Testis (tissue), 2 donors: ENCODE measurements at regions not wholly inside any gene's neighbourhood (a gene's known extent, or its start where the extent isn't known, plus 50 kb on each side); places are given as distances from the start of the nearest gene placed in this dataset.

ENCODE experiments used
- DNase-seq: peaks from one replicate; pipeline ENCODE4 v3.0.0-alpha.2; 2019
- H3K27ac ChIP-seq, 2 donors: fragments of 200-600 bp; sonication (generic); one replicate each; pipeline ENCODE4 v1.5.1; 2019
- H3K27me3 ChIP-seq: fragments of 200-600 bp; sonication (generic); one replicate; pipeline ENCODE4 v1.5.1; 2019
- H3K36me3 ChIP-seq: fragments of 200-600 bp; sonication (generic); one replicate; pipeline ENCODE4 v1.5.1; 2017; ENCODE audit warnings: low read depth; ENCODE audit errors: missing control alignments
- H3K4me1 ChIP-seq: fragments of 200-600 bp; sonication (generic); one replicate; pipeline ENCODE4 v1.5.1; 2019
- H3K4me3 ChIP-seq, 2 donors: fragments of 200-600 bp; sonication (generic); one replicate each; pipeline ENCODE4 v1.5.1; 2017 to 2019
- H3K9me3 ChIP-seq: fragments of 200-600 bp; sonication (generic); one replicate; pipeline ENCODE4 v1.5.1; 2017
- CTCF ChIP-seq, 3 experiments: fragments of 450-650 bp in 2 of 3; fragments of 200-600 bp in 1 of 3; sonication (generic) in 1 of 3; IDR thresholded peaks; one replicate each; pipeline ENCODE4 v1.5.1; 2016 to 2019; ENCODE audit warnings: antibody characterized with exemption in 3 of 3, mild to moderate bottlenecking in 2 of 3, moderate library complexity in 1 of 3
- POLR2A ChIP-seq: fragments of 450-650 bp; IDR thresholded peaks from one replicate; pipeline ENCODE4 v1.6.1; 2017; ENCODE audit warnings: antibody characterized with exemption, mild to moderate bottlenecking, moderate library complexity
- WGBS, 2 donors: methylation state at CpG; one replicate each; pipeline ENCODE4 v1.1.5; 2018; 5-methylcytosine and 5-hydroxymethylcytosine counted together
- intact Hi-C: fragments of 100-400 bp; cut with DNase I; formaldehyde crosslinking; loops from one replicate; pipeline ENCODE4 v1.15.1; 2023; ENCODE audit warnings: low total_unique reads

DNA sequence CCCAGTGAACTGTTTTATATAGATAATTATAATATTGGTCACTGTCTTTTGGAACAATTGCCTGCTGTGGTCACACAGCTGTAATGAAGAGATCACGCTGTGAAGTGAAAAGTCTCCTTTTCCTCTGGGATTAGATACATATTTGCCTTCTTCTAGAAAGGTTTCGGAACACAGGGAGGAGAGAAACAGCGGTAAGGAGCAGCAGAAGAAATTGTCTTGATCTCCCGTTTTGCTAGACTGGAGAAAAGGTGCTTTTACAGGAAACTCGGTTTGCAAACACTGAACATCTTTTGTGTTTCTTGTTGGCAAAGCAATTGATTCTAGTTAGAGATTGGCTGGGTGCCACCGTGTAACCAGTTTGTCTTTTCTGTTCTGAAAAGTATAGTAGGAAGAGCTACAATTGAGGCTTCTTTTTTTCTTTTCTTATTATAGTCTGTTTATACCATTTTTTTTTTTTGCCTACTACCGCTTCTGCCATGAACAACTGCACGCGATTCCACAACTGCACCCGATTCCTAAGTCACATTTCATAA lies 404.1 kb upstream of the ID4 start:
- no peaks in the 10 kb centered on the region for H3K27me3 ChIP-seq
- no peaks in the 10 kb centered on the region for H3K9me3 ChIP-seq
- H3K36me3 ChIP-seq = no peaks in the 10 kb centered on the region
- no peak overlapping the region for H3K4me3 ChIP-seq
- no peak for TF ChIP-seq POLR2A
- no peak for TF ChIP-seq CTCF (IDR thresholded peaks at IDR 0.05)
- 36 to 43% methylated on average over 10 of the region's 10 CpGs for WGBS, 2 donors
- H3K4me1 ChIP-seq = no peaks in the 10 kb centered on the region
- intact Hi-C loops = no loop called here
- DNase-seq = peak; percentile 52
- H3K27ac ChIP-seq = peak overlapping the region; percentile 27 to 52

DNA sequence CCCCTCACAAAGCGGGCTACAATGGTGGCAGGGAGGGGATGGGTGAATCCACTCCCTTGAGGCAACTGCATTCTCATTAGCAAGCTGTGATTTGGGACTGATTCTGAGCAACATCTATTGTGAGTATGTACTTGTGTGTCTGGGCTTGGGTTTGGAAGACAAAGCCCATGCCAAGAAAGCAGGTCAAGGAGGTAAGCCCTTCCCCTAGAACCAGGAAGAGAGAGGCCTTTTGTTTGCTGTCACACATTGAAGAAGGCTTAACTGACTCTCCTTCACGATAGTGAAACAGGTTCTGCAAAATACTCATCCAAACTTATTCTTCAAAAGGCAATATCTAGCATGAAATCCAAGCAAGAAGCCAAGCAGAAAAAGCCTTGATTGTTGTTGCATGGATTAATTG lies 403.1 kb upstream of the ID4 start:
- no peak overlapping the region for H3K4me3 ChIP-seq
- TF ChIP-seq POLR2A (no peak), CTCF (IDR thresholded peaks at IDR 0.05) (no peak)
- peak overlapping the region in 1 of 2 donors; percentile 29 for H3K27ac ChIP-seq
- H3K27me3 ChIP-seq = no peaks in the 10 kb centered on the region
- 90 to 91% methylated on average over 2 of the region's 2 CpGs for WGBS, 2 donors
- no peaks in the 10 kb centered on the region for H3K36me3 ChIP-seq
- no peaks in the 10 kb centered on the region for H3K9me3 ChIP-seq
- intact Hi-C loops = no loop called here
- H3K4me1 ChIP-seq = no peaks in the 10 kb centered on the region
- no peak for DNase-seq

DNA sequence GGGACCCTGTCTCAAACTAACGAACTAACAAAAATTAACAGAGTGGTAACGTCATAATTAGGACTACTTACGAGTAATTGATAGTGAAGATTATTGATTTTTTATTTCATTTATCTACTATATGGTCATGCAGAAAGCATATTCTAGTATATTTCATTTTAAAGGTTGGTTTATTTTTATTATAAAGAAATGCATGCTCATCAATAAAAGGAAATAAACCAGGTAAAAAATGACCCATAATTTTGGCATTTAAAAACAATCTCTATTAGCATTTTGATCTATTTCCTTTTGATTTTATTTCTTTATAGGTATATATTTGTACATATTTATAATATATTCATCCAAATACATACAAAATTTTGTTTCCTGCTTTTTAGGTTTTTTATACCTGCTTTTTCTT lies 401.4 kb upstream of the ID4 start:
- 71 to 95% methylated on average over 3 of the region's 3 CpGs for WGBS, 2 donors
- no peaks in the 10 kb centered on the region for H3K27me3 ChIP-seq
- no peak overlapping the region for H3K4me3 ChIP-seq
- no peak overlapping the region for H3K27ac ChIP-seq
- no peaks in the 10 kb centered on the region for H3K4me1 ChIP-seq
- TF ChIP-seq POLR2A (no peak), CTCF (IDR thresholded peaks at IDR 0.05) (no peak)
- no peaks in the 10 kb centered on the region for H3K36me3 ChIP-seq
- DNase-seq = no peak
- H3K9me3 ChIP-seq = no peaks in the 10 kb centered on the region
- intact Hi-C loops = no loop called here

- Histone ChIP-seq H3K9me3 (no peaks in the 10 kb centered on the region), H3K27ac (no peak overlapping the region), H3K4me3 (no peak overlapping the region), H3K4me1 (no peaks in the 10 kb centered on the region), H3K36me3 (no peaks in the 10 kb centered on the region), H3K27me3 (no peaks in the 10 kb centered on the region)
- no peak for DNase-seq
- TF ChIP-seq POLR2A (no peak), CTCF (IDR thresholded peaks at IDR 0.05) (no peak)
- intact Hi-C loops = no loop called here
- WGBS, 2 donors = 90 to 91% methylated on average over 8 of the region's 8 CpGs
These were observed 398.4 kb upstream of the ID4 start for GRCh38 chr6:19438566-19439353.

GRCh38 chr6:19440531-19440930 lies 396.6 kb upstream of the ID4 start:
- no peaks in the 10 kb centered on the region for H3K36me3 ChIP-seq
- DNase-seq = no peak
- H3K4me1 ChIP-seq = no peaks in the 10 kb centered on the region
- intact Hi-C loops = no loop called here
- H3K9me3 ChIP-seq = no peaks in the 10 kb centered on the region
- H3K27ac ChIP-seq = no peak overlapping the region
- 58 to 64% methylated on average over 3 of the region's 3 CpGs for WGBS, 2 donors
- TF ChIP-seq POLR2A (no peak), CTCF (IDR thresholded peaks at IDR 0.05) (no peak)
- no peak overlapping the region for H3K4me3 ChIP-seq
- H3K27me3 ChIP-seq = no peaks in the 10 kb centered on the region
